HUES64 (cell line): ENCODE measurements at regions not wholly inside any gene's neighbourhood (a gene's known extent, or its start where the extent isn't known, plus 50 kb on each side); places are given as distances from the start of the nearest gene placed in this dataset.
A peak's percentile ranks its signal among the peaks of the same experiment; 100 is the strongest.

Source experiments
- H3K27ac ChIP-seq: 2 replicates; pipeline ENCODE4 v1.7.0; 2013; ENCODE audit warnings: low read depth, low read length, inconsistent platforms
- H3K27me3 ChIP-seq: 2 replicates; pipeline ENCODE4 v1.6.1; 2013; ENCODE audit warnings: mild to moderate bottlenecking, low read length; ENCODE audit not compliant: insufficient read depth
- H3K36me3 ChIP-seq: 2 replicates; pipeline ENCODE4 v1.6.1; 2013; ENCODE audit warnings: mild to moderate bottlenecking, low read length; ENCODE audit not compliant: insufficient read depth
- H3K4me1 ChIP-seq: 2 replicates; pipeline ENCODE4 v1.6.1; 2013; ENCODE audit warnings: mild to moderate bottlenecking, low read length, moderate library complexity; ENCODE audit not compliant: insufficient read depth
- H3K4me3 ChIP-seq: 2 replicates; pipeline ENCODE4 v1.5.1; 2013; ENCODE audit warnings: mild to moderate bottlenecking, low read length, moderate library complexity
- H3K9ac ChIP-seq: 2 replicates; pipeline ENCODE4 v1.6.1; 2013; ENCODE audit warnings: mild to moderate bottlenecking, low read depth, low read length
- H3K9me3 ChIP-seq: 2 replicates; pipeline ENCODE4 v1.6.1; 2013; ENCODE audit warnings: low read depth, low read length; ENCODE audit not compliant: insufficient read depth
- WGBS: fragments of 150-250, 120-280 bp; methylation state at CpG from one replicate; pipeline ENCODE4 v1.1.7; 2013; ENCODE audit warnings: missing lambda C conversion rate; 5-methylcytosine and 5-hydroxymethylcytosine counted together

- no peaks in the 10 kb centered on the region for H3K9me3 ChIP-seq
- no peak overlapping the region for H3K27ac ChIP-seq
- no peak overlapping the region for H3K4me3 ChIP-seq
- no peaks in the 10 kb centered on the region for H3K36me3 ChIP-seq
- WGBS, result 91% methylated on average over 6 of the region's 6 CpGs
- H3K27me3 ChIP-seq, result no peaks in the 10 kb centered on the region
- no peak overlapping the region for H3K9ac ChIP-seq
- peaks cover 46% of the 10 kb centered on the region for H3K4me1 ChIP-seq
These were observed 354.4 kb upstream of the ARGLU1 start for GRCh38 chr13:106922384-106922783.

GRCh38 chr13:106919638-106920037, 351.7 kb upstream of the ARGLU1 start:
- peaks cover 58% of the 10 kb centered on the region for H3K4me1 ChIP-seq
- H3K9me3 ChIP-seq, result no peaks in the 10 kb centered on the region
- 58% methylated on average over 13 of the region's 13 CpGs for WGBS
- H3K9ac ChIP-seq, result no peak overlapping the region
- H3K27ac ChIP-seq, result peak overlapping the region; percentile 7; the same call in 1 of the 2 replicates
- H3K4me3 ChIP-seq, result no peak overlapping the region
- no peaks in the 10 kb centered on the region for H3K36me3 ChIP-seq
- no peaks in the 10 kb centered on the region for H3K27me3 ChIP-seq

DNA sequence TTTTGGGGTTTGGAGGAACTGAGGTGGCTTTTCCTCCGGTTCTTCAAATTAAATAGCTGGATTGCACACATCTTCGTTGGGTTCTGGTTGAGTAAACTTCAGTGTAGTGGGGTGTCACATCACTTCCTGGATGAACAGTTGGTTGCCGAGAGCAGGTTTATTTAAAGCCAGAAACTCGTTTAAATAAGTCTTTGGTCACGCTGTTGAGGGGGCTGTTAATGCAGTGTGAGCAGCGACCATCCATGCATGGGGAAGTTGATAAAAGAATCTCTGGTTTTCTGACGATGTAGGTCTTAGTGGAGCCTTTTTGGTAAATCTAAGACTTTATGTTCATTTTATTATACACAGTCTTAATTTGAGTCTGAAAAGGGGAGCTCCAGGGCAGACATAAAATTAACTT, 351.2 kb upstream of the ARGLU1 start:
- Histone ChIP-seq H3K36me3 (no peaks in the 10 kb centered on the region), H3K9me3 (no peaks in the 10 kb centered on the region), H3K4me3 (no peak overlapping the region), H3K27ac (no peak overlapping the region), H3K27me3 (no peaks in the 10 kb centered on the region), H3K9ac (no peak overlapping the region), H3K4me1 (peaks cover 58% of the 10 kb centered on the region)
- 53% methylated on average over 6 of the region's 7 CpGs for WGBS

- Histone ChIP-seq H3K27ac (no peak overlapping the region), H3K36me3 (no peaks in the 10 kb centered on the region), H3K4me1 (peaks cover 61% of the 10 kb centered on the region), H3K4me3 (0 out of 2 replicates have a peak overlapping the region, but pooled peaks have one; percentile 68), H3K9me3 (no peaks in the 10 kb centered on the region), H3K9ac (no peak overlapping the region), H3K27me3 (no peaks in the 10 kb centered on the region)
- 79% methylated on average over 3 of the region's 3 CpGs for WGBS
These were observed 350.6 kb upstream of the ARGLU1 start for GRCh38 chr13:106918557-106918860.

DNA sequence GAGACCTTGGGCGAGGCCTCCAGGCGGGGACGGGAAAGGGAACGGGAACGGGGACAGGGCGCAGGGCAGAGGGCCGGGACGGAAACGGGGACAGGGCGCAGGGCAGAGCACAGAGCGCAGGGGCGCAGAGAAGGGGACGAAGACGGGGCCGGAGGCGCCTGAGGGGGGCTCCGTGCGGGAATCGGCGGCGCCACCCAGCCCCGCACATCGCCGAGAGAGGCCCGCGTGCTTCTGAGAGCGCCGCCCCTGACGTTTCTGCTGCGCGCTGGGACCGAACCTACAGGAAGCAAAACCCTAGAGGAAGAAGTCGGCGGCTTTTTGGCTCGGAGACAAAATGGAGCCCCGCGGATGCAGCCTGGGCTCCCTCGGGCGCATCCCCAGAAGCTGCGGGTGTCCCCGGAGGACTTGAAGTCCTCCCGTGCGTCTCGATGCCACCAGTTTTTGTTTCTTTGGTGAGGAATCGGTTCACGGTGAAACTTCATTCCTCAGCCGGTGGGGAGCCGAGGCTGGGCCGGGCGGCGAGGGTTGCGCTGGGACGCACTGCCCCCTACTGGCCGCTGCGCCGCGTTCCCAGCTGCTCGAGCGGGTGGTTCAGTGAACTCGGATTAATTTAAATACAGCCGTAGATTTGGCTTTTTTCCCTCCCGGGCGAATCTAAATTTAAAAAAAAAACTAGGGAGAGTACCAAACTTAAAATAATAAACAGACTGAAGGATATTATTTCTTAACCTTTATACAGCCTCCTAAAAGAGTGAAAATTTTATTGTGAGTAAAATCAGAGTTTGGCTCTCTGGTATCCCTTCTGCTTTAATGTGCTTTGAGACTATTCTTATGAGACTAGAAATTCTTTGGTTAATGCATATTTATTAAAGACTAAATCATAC, 350.0 kb upstream of the ARGLU1 start:
- H3K4me3 ChIP-seq, result peak overlapping the region; percentile 68
- H3K9ac ChIP-seq, result peak overlapping the region; percentile 88
- peak overlapping the region; percentile 94 for H3K27ac ChIP-seq
- 2% methylated on average over 61 of the region's 63 CpGs for WGBS
- H3K27me3 ChIP-seq, result no peaks in the 10 kb centered on the region
- H3K4me1 ChIP-seq, result peaks cover 61% of the 10 kb centered on the region
- no peaks in the 10 kb centered on the region for H3K9me3 ChIP-seq
- H3K36me3 ChIP-seq, result no peaks in the 10 kb centered on the region

DNA sequence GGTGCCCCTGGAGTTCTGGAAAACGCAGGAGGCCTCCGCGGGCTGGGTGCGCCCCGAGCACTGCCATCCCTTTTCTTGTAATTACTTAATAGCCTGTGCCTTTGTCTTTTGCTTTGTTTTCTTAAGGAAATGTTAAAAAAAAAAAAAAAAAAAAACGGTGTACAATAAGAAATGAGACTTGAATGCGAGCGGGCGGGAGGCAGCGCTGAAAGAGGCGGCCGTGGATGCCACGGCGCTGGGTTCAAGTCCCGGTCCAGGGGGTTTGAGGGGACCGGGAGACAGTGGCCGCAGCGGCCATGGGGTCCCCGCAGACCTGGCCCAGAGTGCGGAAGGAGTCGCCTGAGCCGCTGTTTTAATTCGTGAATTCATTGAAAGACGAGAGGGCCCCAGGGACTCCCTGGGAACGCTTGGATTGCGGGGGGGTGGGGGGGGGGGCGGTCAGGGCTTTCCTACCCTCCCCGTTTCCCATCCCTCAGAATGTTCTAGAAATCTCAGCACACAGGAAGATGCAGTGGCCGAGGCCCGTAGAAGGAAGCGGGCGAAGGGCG, 349.2 kb upstream of the ARGLU1 start:
- H3K27ac ChIP-seq, result peak overlapping the region; percentile 94; the same call in 1 of the 2 replicates

DNA sequence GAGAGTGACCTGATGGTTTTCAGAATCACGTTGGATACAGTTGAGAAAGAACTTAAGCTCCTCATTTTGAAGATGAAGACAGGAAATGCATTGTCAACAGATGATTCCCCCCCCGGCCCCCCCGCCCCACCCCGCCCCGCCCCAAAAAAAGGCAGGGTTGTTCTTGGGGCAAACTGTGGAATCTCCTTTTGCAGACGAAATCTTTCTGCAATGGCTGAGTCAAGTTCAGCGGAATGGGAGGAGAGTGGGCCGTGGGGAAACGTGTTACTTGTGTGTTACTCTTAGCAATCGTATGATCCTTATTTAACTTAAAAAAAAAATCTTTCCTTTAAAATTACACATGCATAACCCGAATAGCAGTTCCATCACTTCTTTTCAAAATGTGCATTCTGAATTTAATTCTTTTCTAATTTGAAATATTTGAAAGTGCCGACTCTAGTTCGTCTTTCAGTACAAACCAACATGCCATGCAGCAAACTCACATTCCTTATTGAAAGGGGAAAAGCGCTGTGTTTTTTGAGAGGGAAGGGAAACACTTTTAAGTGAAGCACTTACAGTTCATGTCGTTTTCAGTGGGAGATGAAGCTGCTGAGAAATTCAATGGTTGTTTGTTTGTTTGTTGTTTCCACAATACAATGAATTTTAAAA, 348.5 kb upstream of the ARGLU1 start:
- 41% methylated on average over 13 of the region's 15 CpGs for WGBS
- Histone ChIP-seq H3K4me3 (peak overlapping the region; percentile 23; the same call in 1 of the 2 replicates), H3K27ac (no peak overlapping the region; the same call in 1 of the 2 replicates), H3K9me3 (no peaks in the 10 kb centered on the region), H3K27me3 (no peaks in the 10 kb centered on the region), H3K4me1 (peaks cover 56% of the 10 kb centered on the region), H3K9ac (no peak overlapping the region), H3K36me3 (no peaks in the 10 kb centered on the region)

More for the DNA sequence above, 349.2 kb upstream of the ARGLU1 start:
- H3K36me3 ChIP-seq, result no peaks in the 10 kb centered on the region
- H3K9me3 ChIP-seq, result no peaks in the 10 kb centered on the region
- peaks cover 56% of the 10 kb centered on the region for H3K4me1 ChIP-seq
- no peaks in the 10 kb centered on the region for H3K27me3 ChIP-seq
- peak overlapping the region; percentile 23; the same call in 1 of the 2 replicates for H3K4me3 ChIP-seq
- no peak overlapping the region for H3K9ac ChIP-seq
- 53% methylated on average over 32 of the region's 33 CpGs for WGBS

GRCh38 chr13:106915146-106915545, 347.2 kb upstream of the ARGLU1 start:
- Histone ChIP-seq H3K36me3 (no peaks in the 10 kb centered on the region), H3K9me3 (no peaks in the 10 kb centered on the region), H3K9ac (no peak overlapping the region), H3K27me3 (no peaks in the 10 kb centered on the region), H3K27ac (peak overlapping the region; percentile 17; the same call in 1 of the 2 replicates), H3K4me1 (peaks cover 47% of the 10 kb centered on the region), H3K4me3 (no peak overlapping the region)
- 60% methylated on average over 3 of the region's 3 CpGs for WGBS

GRCh38 chr13:106911627-106912026, 343.7 kb upstream of the ARGLU1 start:
- 92% methylated on average over 4 of the region's 4 CpGs for WGBS
- Histone ChIP-seq H3K4me1 (peaks cover 27% of the 10 kb centered on the region), H3K27ac (no peak overlapping the region), H3K9me3 (no peaks in the 10 kb centered on the region), H3K4me3 (no peak overlapping the region), H3K9ac (no peak overlapping the region), H3K36me3 (no peaks in the 10 kb centered on the region), H3K27me3 (no peaks in the 10 kb centered on the region)

GRCh38 chr13:106911020-106911419, 343.1 kb upstream of the ARGLU1 start:
- no peaks in the 10 kb centered on the region for H3K9me3 ChIP-seq
- peaks cover 27% of the 10 kb centered on the region for H3K4me1 ChIP-seq
- no peak overlapping the region for H3K4me3 ChIP-seq
- WGBS, result 78% methylated on average over 4 of the region's 5 CpGs
- no peak overlapping the region for H3K27ac ChIP-seq
- H3K36me3 ChIP-seq, result no peaks in the 10 kb centered on the region
- no peak overlapping the region for H3K9ac ChIP-seq
- no peaks in the 10 kb centered on the region for H3K27me3 ChIP-seq

DNA sequence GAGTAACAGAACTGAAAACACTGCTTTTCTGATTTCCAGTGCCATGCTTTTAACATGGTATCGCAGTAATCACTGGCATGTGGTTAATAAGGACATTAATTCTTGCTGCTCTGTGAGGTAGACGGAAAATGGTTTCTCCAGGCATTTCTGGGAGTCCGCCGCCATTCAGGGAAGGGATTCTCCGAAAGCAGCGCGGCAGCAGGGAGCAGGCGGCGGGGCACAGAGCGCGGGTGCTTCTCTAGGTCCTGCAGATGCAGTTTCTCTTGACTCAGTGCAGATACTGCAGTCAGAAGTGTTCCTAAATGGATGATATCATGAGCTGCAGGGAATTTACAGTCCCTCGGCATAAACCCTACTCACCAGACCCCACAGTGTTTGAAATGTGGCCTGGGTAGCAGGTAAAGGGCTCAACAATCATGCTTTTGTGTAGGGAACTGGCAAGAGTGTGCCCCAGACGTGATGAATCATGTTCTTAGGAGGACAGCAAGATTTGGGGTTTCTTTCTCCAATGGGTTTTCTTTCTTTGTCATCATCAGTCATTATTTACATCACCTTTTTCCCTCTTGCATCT, 338.6 kb upstream of the ARGLU1 start:
- H3K4me3 ChIP-seq, result no peak overlapping the region
- H3K4me1 ChIP-seq, result peaks cover 14% of the 10 kb centered on the region; the same call in 1 of the 2 replicates
- H3K27ac ChIP-seq, result no peak overlapping the region
- no peaks in the 10 kb centered on the region for H3K9me3 ChIP-seq
- no peaks in the 10 kb centered on the region for H3K36me3 ChIP-seq
- H3K9ac ChIP-seq, result no peak overlapping the region
- 89% methylated on average over 13 of the region's 13 CpGs for WGBS
- H3K27me3 ChIP-seq, result no peaks in the 10 kb centered on the region
